Testis (tissue), 2 donors: ENCODE measurements at regions not wholly inside any gene's neighbourhood (a gene's known extent, or its start where the extent isn't known, plus 50 kb on each side); places are given as distances from the start of the nearest gene placed in this dataset.
"Not testable (repeated sequence)": the region's sequence is repeated elsewhere in the genome, so short reads cannot be mapped to it uniquely, and the experiment has no call there.

Source experiments
- CTCF ChIP-seq, 3 experiments: fragments of 450-650 bp in 2 of 3; fragments of 200-600 bp in 1 of 3; sonication (generic) in 1 of 3; IDR thresholded peaks; one replicate each; pipeline ENCODE4 v1.5.1; 2016 to 2019; ENCODE audit warnings: antibody characterized with exemption in 3 of 3, mild to moderate bottlenecking in 2 of 3, moderate library complexity in 1 of 3
- POLR2A ChIP-seq: fragments of 450-650 bp; IDR thresholded peaks from one replicate; pipeline ENCODE4 v1.6.1; 2017; ENCODE audit warnings: antibody characterized with exemption, mild to moderate bottlenecking, moderate library complexity

GRCh38 chr5:50513028-50513457 is 72.0 kb upstream of the EMB start:
- TF ChIP-seq POLR2A = not testable (repeated sequence)
- TF ChIP-seq CTCF (IDR thresholded peaks at IDR 0.05) = peak in 1 of 3 experiments; percentile 44
